Amniotic epithelial cell (primary cell): ENCODE measurements at regions not wholly inside any gene's neighbourhood (a gene's known extent, or its start where the extent isn't known, plus 50 kb on each side); places are given as distances from the start of the nearest gene placed in this dataset.
"Not testable (repeated sequence)": the region's sequence is repeated elsewhere in the genome, so short reads cannot be mapped to it uniquely, and the experiment has no call there.

Experiments
- DNase-seq: peaks from one replicate; pipeline ENCODE4 v3.0.0-alpha.2; 2010; ENCODE audit warnings: low read depth

DNA sequence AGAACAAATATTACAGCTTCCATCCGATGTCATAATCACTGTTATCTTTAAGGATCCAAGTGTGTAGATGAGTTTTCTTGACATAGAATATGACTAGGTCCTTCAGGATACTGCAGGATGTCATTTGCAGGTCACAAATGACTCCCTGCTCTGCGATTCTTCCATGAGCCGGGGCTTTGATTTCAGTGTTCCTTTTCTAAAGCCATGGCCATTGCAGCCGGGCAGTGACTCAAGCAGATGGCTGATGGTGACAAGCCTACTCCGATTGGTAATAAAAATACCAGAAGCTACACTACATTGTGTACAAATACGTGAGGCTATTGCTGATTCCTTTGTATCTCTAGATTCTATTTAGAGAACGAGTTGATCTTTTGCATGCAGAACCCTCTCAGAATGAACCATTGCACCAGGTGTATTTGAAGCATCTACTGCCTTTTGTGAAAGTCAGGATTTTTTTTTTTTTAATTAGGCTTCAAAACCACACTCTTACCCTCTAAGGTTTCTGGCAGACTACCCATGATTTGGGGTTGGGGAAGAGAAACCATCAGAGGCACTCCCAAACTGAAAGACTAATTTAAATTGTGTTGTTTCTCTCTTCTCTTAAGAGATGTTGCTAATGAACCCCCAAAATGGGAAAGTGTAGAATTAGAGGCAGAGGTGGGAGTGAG lies 271.0 kb upstream of the ADRA1B start:
- DNase-seq = no peak

DNA sequence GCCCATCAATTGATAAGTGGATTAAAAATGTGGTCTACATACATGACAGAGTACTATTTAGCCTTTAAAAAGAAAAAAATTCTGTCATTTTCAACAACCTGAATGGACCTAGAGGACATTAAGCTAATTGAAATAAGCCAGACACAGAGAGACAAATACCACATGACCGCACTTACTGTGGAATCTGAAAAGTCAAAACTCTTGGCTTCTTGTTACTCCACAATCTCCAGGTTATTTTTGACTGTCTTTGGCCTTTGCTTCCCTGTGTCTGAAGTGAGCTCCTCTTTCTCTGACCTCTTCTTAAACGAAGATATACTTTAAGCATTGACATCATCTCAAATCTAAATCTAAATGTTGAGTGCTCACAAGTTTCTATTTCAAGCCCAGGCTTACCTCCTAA lies 265.5 kb upstream of the ADRA1B start:
- no peak for DNase-seq

DNA sequence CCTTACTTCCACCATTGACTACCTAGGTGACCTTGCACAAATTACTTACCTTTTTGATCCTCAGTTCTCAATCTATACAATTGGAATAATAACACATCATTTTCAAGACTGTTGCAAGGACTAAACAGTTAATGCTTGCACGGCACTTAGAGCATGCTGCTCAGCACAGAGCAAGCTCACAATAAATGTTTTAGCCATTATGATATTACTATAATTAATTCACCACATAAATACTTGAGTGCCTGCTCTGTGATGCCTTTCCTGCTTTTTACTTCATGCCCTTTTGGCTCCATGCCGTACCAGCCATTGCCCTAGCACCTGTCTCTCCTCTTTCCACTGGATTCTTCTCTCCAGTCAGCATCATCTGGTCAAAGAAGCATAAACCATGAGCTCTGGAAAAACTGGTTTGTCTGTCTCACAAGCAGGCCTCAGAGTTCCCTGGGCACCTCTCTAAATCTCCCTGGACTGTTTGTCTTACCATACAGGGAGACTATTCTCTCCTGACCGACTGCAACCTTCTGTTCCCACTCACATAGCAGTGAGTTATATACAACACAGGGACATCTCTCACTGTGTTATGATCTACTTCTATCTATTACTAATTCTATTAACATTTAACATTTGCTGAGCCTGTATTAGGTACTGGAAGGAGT lies 260.4 kb upstream of the ADRA1B start:
- DNase-seq = no peak

DNA sequence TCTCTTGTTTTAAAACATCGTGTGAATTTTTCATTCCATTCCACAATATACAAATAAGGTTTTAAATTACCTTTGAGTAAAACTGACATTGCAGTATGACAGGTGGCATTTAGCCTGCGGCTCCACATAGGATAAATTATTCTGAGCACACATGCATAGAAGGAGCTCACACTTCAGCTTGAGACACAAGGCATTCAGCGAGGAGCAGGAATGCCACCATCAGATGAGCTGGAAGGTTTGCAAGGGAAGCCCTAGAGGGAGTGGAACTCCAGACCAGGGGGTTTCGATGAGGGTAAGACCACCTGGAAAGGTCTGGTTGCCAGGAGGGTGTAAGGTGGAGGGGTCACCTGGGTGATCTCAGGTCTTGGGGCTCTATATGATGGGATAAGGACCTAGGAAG lies 259.0 kb upstream of the ADRA1B start:
- no peak for DNase-seq

DNA sequence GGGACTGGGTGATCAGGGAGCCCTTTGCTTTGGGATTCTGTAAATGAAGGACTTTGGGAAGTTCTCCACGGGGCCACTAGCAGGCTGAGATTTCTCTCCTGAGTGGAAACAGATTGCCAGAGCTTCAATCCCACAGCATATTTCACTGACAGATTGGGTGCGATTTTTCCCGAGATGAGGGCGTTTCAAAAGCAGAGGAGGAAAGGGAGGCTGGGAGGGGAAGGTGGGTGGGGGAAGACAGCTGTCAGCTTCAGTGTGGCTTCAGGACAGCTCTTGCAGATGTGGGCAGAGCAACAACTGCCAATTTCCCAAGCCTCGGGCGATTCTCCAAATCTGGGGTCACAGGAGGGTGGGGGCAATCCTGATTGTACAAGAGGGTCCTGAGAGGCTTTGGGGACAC lies 258.5 kb upstream of the ADRA1B start:
- no peak for DNase-seq

DNA sequence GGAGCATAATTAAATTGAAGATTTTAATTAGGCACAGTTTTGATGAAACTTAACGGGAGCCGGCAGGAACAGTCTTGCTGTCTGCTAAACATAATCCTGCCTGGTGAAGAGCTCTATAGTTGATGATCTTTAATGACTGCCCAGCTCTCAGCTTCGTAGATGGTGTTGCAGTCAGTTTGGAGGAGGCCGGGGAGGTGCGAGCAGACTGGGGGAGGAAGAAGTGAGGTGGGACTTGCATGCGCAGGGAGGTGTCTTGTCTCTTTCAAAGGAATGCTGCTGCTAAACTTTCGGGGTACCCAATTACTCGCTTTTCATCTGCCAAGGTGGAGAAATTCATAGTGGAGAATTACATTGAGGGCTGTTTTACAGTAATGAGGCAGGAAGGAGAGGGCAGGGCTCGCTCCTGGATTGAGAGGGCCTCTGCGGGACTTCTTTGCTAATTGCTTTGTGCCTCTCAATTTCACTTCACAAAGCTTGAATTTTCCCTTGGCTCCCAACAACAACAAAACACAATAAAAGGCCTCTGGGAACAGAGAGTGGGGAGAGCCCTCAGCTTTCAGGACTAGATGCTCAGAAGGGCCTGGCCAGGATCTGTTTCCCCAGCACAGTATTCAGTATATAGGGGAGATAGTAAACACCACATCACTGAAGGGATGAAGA lies 257.9 kb upstream of the ADRA1B start:
- DNase-seq = no peak

DNA sequence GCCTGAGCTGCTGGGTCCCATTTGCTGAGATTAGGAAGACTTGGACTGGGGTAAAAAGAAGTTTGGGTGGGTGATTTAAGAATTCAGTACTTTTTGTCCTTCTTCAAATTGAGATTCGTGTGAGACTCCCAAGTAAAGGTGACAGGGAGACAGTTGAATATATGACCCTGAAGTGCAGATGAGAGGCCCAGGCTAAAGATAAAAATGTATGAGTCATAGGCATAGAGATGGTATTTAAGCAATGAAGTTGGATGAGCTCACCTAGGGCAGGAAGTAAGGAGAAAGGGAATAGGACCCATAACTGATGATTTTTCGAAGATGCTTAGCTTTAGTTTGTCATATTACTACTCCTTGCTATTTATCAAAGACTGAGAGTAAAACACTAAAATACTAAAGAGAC lies 255.9 kb upstream of the ADRA1B start:
- peak; percentile 31 for DNase-seq

DNA sequence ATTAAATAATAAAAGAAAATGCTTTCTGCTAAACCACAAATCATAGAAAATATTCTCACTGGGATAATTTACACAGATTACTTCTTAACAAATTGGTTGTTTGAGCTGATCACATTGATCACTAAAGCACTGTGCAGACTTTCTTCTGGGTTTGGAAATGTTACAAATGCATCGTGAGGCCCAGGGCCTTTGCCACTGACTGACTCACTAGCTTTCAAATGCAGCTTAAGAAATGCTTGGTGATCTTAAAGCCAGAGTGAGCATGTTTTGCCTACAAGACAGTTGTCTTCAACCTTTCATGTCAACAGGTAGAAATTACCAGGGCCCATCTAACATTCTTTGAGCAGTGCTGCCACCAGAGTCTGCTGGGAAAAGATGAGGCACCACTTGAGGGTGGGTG lies 252.3 kb upstream of the ADRA1B start:
- DNase-seq = no peak

DNA sequence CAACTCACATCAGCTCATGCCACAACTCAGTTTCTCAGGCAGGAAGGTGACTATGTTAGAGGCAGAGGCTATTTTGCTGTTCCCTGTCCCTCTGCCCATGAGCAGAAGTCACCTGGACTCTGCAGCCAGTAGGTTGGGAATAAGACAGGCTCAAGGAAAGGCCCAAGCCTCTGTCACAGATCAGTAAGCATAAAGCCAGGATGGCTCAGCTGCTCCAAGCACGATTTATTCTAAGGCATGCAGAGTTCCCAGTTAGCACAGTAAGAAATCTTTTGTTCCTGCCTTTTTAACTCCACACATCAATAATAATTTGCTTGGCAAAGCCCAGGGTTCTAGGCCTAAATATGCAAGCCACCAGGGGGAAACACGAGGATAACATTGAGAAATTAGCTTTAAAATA lies 249.0 kb upstream of the ADRA1B start:
- no peak for DNase-seq

DNA sequence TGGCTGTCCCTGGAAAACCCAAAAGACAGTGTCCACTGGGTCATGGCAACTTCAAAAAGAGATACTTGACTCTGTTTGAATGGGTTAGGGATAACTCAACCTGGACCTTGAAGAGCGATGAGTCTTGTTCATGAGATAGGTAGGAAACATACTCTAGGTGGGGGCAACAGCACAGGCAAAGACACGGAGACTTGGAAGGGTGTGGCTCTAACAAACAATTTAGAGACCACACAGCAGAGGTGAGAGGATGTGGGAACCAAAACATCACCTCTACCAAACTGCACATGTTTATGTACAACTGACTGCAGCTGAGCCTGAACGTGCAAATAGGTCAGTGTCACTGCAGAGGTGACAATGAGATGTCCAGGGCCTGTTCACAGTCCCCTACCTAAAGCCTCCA lies 247.7 kb upstream of the ADRA1B start:
- no peak for DNase-seq

DNA sequence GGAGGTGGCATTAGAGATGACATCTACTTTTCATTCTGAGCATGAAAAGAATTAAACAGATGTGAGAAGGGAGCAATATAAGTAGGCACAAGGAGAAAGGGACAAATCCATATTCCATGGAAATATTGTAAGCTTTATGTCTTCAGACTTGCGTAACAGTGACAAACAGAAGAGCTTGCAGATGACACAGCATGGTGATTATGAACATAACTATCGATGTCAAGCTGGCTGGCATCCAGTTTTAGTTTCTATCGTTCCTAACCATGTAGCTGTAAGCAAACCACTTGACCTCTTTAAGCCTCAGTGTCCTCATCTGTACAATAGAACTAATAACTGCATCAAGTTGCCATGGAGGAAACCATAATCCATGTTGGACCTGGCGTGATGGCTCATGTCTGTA lies 246.7 kb upstream of the ADRA1B start:
- DNase-seq = peak; percentile 8

DNA sequence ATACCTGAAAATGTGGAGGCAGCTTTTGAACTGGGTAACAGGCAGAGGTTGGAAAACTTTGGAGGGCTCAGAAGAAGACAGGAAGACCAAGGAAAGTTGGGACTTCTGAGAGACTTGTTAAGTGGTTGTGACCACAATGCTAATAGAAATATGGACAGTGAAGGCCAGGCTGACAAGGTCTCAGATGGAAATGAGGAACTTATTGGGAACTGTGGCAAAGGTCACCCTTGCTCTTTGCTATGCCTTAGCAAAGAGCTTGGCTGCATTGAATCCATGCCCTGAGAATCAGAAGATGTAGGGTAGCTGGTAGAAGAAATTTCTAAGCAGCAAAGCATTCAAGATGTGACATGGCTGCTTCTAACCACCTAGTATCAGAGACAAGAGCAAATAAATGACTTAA lies 244.4 kb upstream of the ADRA1B start:
- no peak for DNase-seq

DNA sequence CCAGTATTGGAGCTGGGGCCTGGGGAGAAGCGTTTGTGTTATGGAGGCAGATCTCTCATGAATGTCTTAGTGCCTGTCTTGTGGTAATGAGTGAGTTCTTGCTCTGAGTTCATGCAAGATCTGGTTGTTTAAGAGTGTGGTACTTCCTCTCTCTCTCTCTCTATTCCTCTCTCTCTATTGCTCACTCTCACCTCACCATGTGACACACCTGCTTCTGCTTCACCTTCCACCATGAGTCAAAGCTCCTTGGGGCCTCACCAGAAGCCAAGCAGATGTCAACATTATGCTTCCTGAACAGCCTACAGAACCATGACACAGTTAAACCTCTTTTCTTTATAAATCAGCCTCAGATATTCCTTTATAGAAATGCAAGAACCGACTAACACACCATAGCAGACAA lies 242.7 kb upstream of the ADRA1B start:
- no peak for DNase-seq

DNA sequence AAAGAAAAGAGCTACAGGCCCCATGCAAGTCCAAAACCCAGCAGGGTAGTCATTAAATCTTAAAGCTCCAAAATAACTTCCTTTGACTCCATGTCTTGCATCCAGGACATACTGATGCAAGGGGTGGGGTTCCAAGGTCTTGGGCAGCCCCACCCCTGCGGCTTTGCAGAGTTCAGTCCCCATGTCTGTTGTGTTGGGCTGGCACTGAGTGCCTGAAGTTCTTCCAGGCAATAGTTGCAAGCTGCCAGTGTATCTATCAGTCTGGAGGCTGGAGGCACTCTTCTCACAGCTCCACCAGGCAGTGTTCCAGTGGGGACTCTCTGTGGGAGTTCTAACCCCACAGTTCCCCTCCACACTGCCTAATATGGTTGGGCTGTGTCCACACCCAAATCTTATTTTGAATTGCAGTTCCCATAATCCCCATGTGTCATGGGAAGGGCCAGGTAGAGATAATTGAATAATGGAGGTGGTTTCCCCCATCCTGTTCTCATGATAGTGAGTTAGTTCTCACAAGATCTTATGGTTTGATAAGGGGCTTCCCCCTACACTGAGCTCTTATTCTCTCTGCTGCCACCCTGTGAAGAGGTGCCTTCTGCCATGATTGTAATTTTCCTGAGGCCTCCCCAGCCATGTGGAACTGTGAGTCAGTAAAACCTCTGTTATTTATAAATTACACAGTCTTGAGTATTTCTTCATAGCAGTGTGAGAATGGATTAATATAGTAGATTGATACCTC lies 237.5 kb upstream of the ADRA1B start:
- DNase-seq = no peak

DNA sequence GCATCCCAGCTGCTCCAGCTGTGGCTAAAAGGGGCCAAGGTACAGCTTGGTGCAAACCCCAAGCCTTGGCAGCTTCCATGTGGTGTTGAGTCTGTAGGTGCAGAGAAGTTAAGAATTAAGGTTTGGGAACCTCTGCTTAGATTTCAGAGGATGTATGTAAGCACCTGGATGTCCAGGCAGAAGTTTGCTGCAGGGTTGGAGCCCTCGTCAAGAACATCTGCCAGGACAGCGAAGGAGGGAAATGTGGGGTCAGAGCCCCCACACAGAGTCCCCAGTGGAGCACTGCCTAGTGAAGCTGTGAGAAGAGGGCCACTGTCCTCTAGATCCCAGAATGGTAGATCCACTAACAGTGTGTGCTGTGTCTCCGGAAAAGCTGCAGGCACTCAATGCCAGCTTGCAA lies 236.2 kb upstream of the ADRA1B start:
- DNase-seq = no peak

DNA sequence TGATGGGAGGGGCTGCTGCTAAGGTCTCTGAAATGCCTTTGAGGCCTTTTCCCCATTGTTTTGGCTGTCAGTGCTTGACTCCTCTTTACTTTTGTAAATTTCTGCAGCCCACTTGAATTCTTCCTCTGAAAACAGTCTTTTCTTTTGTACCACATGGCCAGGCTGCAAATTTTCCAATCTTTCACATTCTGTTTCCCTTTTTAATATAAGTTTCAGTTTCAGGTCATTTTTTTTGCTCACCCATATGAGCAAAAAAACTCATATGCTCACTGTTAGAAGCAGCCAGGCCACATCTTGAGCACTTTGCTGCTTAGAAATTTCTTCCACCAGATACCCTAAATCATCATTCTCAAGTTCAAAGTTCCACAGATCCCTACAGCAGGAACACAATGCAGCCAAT lies 234.6 kb upstream of the ADRA1B start:
- DNase-seq = no peak

DNA sequence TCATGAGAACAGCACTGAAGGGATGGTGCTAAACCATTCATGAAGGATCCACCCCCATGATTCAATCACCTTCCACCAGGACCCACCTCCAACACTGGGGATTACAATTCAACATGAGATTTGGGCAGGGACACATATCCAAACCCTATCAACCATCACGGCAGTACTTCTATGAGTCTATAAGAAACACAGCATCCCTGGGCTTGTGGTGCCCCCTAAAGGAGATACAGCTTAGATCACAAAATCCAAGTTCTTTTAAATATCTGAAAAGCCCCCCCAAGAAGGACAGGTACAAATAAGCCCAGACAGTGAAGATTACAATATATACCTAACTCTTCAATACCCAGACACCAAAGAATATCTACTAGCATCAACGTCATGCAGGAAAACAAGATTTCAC lies 233.7 kb upstream of the ADRA1B start:
- no peak for DNase-seq

DNA sequence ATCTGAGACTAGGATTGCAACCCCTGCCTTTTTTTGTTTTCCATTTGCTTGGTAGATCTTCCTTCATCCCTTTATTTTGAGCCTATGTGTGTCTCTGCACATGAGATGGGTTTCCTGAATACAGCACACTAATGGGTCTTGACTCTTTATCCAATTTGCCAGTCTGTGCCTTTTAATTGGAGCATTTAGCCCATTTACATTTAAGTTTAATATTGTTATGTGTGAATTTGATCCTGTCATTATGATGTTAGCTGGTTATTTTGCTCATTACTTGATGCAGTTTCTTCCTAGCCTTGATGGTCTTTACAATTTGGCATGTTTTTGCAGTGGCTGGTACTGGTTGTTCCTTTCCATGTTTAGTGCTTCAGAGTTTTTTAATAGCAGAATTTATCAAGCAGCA lies 228.4 kb upstream of the ADRA1B start:
- DNase-seq = not testable (repeated sequence)

DNA sequence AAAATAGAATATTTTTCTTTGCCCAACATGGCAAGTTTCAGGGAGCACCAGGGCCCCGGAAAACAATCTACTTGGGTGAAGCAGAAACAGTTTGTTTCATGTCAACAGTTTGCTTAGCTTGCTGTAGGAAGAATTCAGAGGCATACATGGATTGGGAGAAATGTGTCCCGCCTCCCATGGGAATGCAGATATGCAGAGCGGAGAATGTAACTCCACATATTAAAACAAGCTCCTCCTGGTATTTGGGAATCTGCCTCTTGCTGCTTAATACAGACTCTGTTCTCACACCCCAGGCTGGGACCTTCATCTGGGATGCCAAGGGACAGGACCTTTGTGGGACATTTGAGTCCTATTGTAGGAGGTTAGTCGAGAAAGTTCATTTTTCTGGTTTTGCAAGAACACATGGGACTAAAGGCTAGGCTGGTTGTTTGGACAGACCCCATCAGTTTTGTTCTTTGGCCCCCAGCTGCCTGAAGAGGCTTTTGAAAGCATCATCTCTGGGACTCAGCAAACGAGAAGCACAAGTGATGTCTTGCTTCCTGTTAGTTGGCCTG lies 220.5 kb upstream of the ADRA1B start:
- no peak for DNase-seq

DNA sequence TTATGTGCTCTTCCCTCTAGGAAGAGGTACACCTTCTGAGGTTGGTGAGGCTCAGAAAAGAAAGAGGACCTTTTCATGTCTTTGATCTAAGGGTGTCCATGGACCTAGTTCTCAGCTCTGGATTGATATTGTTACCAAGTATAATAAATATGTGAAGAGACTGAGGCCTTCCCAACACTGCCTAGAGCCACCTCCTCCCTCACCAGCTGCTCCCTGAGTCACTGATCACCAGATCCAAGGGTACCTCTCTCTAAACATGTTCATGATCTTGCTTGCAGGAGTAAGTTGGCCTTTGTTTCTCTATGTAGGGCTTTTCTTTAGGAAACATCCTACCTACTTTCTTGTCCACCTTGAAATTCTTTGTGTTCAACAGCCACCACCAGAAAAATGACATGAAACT lies 218.8 kb upstream of the ADRA1B start:
- DNase-seq = no peak

DNA sequence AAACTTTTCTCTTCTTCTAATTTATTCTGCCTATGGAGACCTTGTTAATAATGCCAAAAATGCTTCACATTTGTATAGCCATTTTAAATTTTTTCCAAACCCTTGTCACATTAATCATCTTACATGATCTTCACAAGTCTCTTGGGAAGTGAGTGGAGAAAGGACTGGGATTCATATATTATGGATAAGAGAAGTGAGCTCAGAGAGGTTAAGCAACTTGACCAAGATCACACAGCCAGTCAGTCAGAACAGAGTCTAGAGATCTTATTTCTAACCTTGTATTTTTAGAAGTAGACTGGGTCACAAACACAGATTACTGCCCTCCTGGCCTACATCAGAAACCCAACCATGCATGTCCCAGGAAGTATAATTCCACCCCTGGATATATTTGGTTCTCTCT lies 218.0 kb upstream of the ADRA1B start:
- DNase-seq = no peak

DNA sequence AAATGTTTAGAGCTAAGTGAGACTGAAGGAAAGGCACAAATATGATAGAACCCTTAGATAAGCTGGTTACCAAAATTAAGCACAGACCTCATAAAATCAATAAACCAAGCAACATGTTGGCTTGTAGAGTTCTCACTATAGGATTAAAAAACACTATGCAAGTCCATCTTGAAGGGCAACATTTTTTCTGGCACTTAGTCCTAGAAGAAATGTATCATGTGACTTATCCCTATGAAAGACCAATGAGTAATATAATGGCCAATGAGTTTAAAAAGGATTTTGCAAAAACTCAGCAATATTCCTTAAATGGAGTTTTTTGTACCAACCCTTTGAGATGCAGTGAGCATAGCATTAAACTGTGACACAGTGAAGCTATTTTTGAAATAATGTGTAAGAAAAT lies 216.3 kb upstream of the ADRA1B start:
- DNase-seq = no peak

DNA sequence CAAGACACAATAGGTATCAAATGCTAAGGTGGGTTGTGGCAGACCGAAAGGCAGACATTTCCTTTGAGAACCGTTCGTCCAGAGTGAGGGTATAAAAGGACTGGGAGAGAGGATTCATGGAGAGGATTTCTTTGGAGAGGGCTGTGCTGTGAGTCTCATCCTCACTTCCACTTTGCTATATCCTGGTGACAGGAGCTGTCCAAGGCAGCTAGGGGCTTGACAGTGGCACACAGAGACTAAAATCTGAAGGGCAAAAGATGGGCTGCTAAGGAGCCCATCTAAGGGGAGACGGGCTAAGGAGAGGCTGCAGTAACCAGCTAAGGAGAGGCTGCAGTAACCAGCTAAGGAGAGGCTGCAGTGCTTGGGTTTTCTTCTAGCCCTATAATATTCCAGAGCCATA lies 214.0 kb upstream of the ADRA1B start:
- DNase-seq = no peak
